Effector memory CD8-positive, alpha-beta T cell (primary cell): ENCODE measurements at regions not wholly inside any gene's neighbourhood (a gene's known extent, or its start where the extent isn't known, plus 50 kb on each side); places are given as distances from the start of the nearest gene placed in this dataset.

Experiments
- ATAC-seq: fragments of 150-1000 bp; cut with Tn5 transposase; replicated peaks from 2 replicates; pipeline ENCODE4 v1.10.0; 2021; ENCODE audit warnings: mild to moderate bottlenecking, moderate library complexity
- DNase-seq, 3 experiments: peaks; one replicate each; pipeline ENCODE4 v3.0.0; 2021
- H3K27ac Mint-ChIP-seq, 2 donors: one replicate each; pipeline ENCODE4 v1.8.0; 2022; ENCODE audit warnings: mild to moderate bottlenecking in 2 of 2, mixed read lengths in 2 of 2, moderate library complexity in 2 of 2
- H3K27me3 Mint-ChIP-seq, 2 donors: one replicate each; pipeline ENCODE4 v1.8.0; 2022; ENCODE audit warnings: mixed read lengths in 2 of 2
- H3K36me3 Mint-ChIP-seq: one replicate; pipeline ENCODE4 v1.8.0; 2022; ENCODE audit warnings: mild to moderate bottlenecking, moderate library complexity, mixed read lengths; ENCODE audit not compliant: insufficient read depth
- H3K4me1 Mint-ChIP-seq, 2 donors: one replicate each; pipeline ENCODE4 v1.8.0; 2022; ENCODE audit warnings: low read depth in 2 of 2, mixed read lengths in 2 of 2
- H3K4me3 Mint-ChIP-seq, 2 donors: one replicate each; pipeline ENCODE4 v1.8.0; 2022; ENCODE audit warnings: mild to moderate bottlenecking in 2 of 2, mixed read lengths in 2 of 2, moderate library complexity in 2 of 2
- H3K9me3 Mint-ChIP-seq, 2 donors: one replicate each; pipeline ENCODE4 v1.8.0; 2022; ENCODE audit warnings: mixed read lengths in 2 of 2

GRCh38 chr12:97359021-97359690 lies 103.4 kb upstream of the RMST start:
- Mint-ChIP-seq H3K9me3 (peaks cover 0 to 2% of the 10 kb centered on the region in 2 donors), H3K4me3 (no peak overlapping the region), H3K4me1 (no peaks in the 10 kb centered on the region), H3K36me3 (no peaks in the 10 kb centered on the region), H3K27ac (no peak overlapping the region), H3K27me3 (peaks cover 0 to 20% of the 10 kb centered on the region in 2 donors)
- DNase-seq (no peak), ATAC-seq (no peak)

- DNase-seq (no peak), ATAC-seq (no peak)
- Mint-ChIP-seq H3K36me3 (no peaks in the 10 kb centered on the region), H3K9me3 (no peaks in the 10 kb centered on the region), H3K4me1 (no peaks in the 10 kb centered on the region), H3K4me3 (no peak overlapping the region), H3K27me3 (peaks cover 9 to 19% of the 10 kb centered on the region in 2 donors), H3K27ac (no peak overlapping the region)
Observed at GRCh38 chr12:97363693-97364092, 98.9 kb upstream of the RMST start.

DNA sequence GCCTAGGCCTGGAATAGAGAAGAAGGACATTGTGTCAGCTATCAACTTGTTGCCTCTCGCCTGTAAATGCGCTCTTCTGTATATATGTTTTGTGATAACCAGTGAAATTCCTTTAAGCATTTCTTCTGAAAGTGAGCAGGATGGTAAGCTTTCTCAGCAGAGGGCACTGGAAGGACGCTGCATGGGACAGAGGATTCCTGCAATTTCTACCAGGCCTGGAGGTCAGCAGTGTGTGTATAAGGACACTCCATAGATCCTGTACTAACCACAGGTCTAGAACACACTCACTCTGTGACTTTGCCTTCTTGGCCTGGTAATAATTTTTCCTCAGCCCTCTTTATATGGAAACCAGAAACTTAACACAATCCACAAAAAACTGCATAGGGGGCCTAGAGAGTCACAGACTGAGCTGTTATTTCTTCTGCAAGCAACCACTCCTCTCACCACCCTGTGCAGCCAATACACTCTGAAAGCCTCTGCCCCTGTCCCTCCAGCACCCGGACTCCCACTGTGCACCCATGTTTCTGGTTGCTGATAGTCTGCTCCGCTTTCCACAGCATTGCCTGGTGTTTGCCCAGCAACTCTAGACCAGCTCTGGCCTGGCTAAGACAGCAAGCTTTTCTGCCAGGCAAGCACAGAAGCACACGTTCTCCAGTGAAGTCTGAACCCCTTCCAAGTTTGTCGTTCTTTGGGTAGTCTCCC lies 94.0 kb upstream of the RMST start:
- H3K4me3 Mint-ChIP-seq, result no peak overlapping the region
- peaks cover 10 to 19% of the 10 kb centered on the region in 2 donors for H3K27me3 Mint-ChIP-seq
- H3K4me1 Mint-ChIP-seq, result no peaks in the 10 kb centered on the region
- ATAC-seq, result no peak
- no peaks in the 10 kb centered on the region for H3K36me3 Mint-ChIP-seq
- no peak overlapping the region for H3K27ac Mint-ChIP-seq
- H3K9me3 Mint-ChIP-seq, result no peaks in the 10 kb centered on the region
- DNase-seq, result no peak

- Mint-ChIP-seq H3K4me1 (no peaks in the 10 kb centered on the region), H3K27ac (no peak overlapping the region), H3K36me3 (no peaks in the 10 kb centered on the region), H3K27me3 (no peaks in the 10 kb centered on the region), H3K9me3 (no peaks in the 10 kb centered on the region), H3K4me3 (no peak overlapping the region)
- ATAC-seq (no peak), DNase-seq (no peak)
Observed at GRCh38 chr12:97375310-97375709, 87.3 kb upstream of the RMST start.

- DNase-seq (no peak), ATAC-seq (no peak)
- H3K4me1 Mint-ChIP-seq, result no peaks in the 10 kb centered on the region
- H3K27ac Mint-ChIP-seq, result no peak overlapping the region
- H3K36me3 Mint-ChIP-seq, result no peaks in the 10 kb centered on the region
- H3K27me3 Mint-ChIP-seq, result no peaks in the 10 kb centered on the region
- H3K9me3 Mint-ChIP-seq, result no peaks in the 10 kb centered on the region
- H3K4me3 Mint-ChIP-seq, result no peak overlapping the region
Observed at GRCh38 chr12:97380440-97380839, 82.2 kb upstream of the RMST start.

DNA sequence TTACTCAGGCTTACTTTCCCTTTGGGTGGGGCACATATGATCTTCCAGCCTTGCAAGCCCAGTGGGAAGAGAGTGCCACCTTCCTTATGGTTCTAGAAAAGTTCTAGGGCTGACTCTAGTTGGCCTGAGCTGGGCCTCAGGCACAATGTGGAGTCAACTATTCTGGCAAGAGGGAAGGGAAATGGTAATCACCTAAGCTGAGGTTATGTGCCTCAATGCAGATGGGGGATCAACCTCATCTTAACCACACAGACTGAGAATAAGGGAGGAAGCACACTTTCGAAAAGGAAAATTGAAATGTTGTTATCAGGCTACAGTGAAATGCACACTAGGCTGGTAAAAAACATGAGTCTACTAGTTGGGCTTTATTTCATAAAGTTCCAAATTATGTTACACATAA lies 77.5 kb upstream of the RMST start:
- H3K36me3 Mint-ChIP-seq, result peaks cover 4% of the 10 kb centered on the region
- DNase-seq, result no peak
- peaks cover 5 to 8% of the 10 kb centered on the region in 2 donors for H3K27me3 Mint-ChIP-seq
- H3K4me3 Mint-ChIP-seq, result no peak overlapping the region
- H3K27ac Mint-ChIP-seq, result no peak overlapping the region
- no peak for ATAC-seq
- H3K9me3 Mint-ChIP-seq, result peaks cover 0 to 3% of the 10 kb centered on the region in 2 donors
- H3K4me1 Mint-ChIP-seq, result no peaks in the 10 kb centered on the region

DNA sequence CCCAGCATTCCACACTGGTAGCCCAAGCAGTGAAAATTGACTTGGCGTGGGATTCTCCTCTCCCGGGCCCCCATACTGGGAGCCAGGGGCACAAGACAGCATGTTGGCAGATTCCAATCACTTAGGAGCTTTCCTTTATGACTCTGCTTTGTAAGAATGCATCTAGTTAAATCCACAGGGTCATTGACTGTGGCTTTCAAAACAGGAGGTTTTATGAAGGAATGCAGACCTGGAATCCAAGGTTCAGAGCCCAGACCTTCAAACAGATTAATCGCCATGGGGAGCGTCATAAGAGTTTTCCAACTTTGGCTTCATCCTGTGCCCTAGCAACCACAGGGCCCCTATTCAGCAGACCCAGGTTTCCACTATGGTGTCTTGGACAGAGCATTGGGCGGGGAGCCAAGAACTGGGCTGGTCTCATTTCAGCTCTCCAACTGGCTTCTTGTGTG lies 76.4 kb upstream of the RMST start:
- peaks cover 0 to 3% of the 10 kb centered on the region in 2 donors for H3K9me3 Mint-ChIP-seq
- H3K4me1 Mint-ChIP-seq, result no peaks in the 10 kb centered on the region
- ATAC-seq, result no peak

GRCh38 chr12:97387844-97388243 lies 74.8 kb upstream of the RMST start:
- ATAC-seq (no peak), DNase-seq (no peak)
- Mint-ChIP-seq H3K4me3 (no peak overlapping the region), H3K9me3 (peaks cover 0 to 3% of the 10 kb centered on the region in 2 donors), H3K4me1 (no peaks in the 10 kb centered on the region), H3K36me3 (peaks cover 4% of the 10 kb centered on the region), H3K27me3 (peaks cover 5 to 8% of the 10 kb centered on the region in 2 donors), H3K27ac (no peak overlapping the region)

More for the DNA sequence above, 76.4 kb upstream of the RMST start:
- no peak for DNase-seq
- H3K36me3 Mint-ChIP-seq, result peaks cover 4% of the 10 kb centered on the region
- H3K27ac Mint-ChIP-seq, result no peak overlapping the region
- H3K27me3 Mint-ChIP-seq, result peaks cover 5 to 8% of the 10 kb centered on the region in 2 donors
- no peak overlapping the region for H3K4me3 Mint-ChIP-seq

DNA sequence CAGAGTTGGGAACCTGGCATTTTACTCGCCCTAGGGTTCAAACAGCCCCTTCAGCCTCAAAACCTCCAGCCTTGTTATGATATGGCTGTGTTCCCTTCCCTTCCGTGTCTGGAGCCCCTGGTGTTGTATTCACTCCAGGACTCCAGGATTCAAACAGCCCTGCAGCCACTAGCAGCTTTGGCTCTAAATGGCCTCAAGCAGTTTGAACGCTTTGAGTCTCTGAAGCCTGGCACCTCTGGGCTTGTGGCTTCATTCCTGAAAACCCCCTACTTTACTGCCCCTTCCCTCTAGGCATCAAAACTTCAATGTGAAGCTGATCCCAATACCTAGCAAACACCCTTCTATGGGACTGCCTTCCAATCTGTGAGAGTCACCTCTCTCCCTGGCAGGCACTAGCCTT lies 67.9 kb upstream of the RMST start:
- H3K27me3 Mint-ChIP-seq, result peaks cover 0 to 8% of the 10 kb centered on the region in 2 donors
- H3K4me1 Mint-ChIP-seq, result no peaks in the 10 kb centered on the region
- H3K36me3 Mint-ChIP-seq, result no peaks in the 10 kb centered on the region
- DNase-seq (no peak), ATAC-seq (no peak)
- no peak overlapping the region for H3K4me3 Mint-ChIP-seq
- no peak overlapping the region for H3K27ac Mint-ChIP-seq
- no peaks in the 10 kb centered on the region for H3K9me3 Mint-ChIP-seq

DNA sequence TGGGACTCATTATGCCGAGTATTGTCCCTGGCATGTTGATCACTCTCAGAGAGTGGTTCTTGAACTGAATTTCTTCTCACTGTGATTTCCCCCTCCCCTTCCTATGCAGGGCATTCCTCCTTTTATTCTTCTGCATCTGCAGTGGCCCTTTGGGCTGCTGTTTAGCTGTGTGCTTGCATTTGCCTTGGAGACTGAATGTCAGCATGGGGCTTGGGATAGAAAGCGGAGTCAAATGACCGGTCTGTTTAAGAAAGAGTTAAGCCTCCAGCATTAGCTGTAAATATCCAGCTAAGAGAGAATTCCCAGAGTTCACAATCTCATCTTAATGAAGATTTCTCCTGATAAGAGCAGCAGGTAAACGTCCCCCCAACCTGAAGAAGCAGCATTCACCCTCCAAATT lies 65.6 kb upstream of the RMST start:
- H3K9me3 Mint-ChIP-seq, result no peaks in the 10 kb centered on the region
- no peaks in the 10 kb centered on the region for H3K36me3 Mint-ChIP-seq
- no peak overlapping the region for H3K27ac Mint-ChIP-seq
- H3K4me3 Mint-ChIP-seq, result no peak overlapping the region
- no peaks in the 10 kb centered on the region for H3K4me1 Mint-ChIP-seq
- ATAC-seq, result no peak
- DNase-seq, result no peak
- peaks cover 0 to 8% of the 10 kb centered on the region in 2 donors for H3K27me3 Mint-ChIP-seq

GRCh38 chr12:97398704-97399103 lies 63.9 kb upstream of the RMST start:
- H3K36me3 Mint-ChIP-seq, result peaks cover 3% of the 10 kb centered on the region
- no peaks in the 10 kb centered on the region for H3K4me1 Mint-ChIP-seq
- DNase-seq, result no peak
- no peaks in the 10 kb centered on the region for H3K9me3 Mint-ChIP-seq
- ATAC-seq, result no peak
- H3K27ac Mint-ChIP-seq, result no peak overlapping the region
- peaks cover 0 to 8% of the 10 kb centered on the region in 2 donors for H3K27me3 Mint-ChIP-seq
- H3K4me3 Mint-ChIP-seq, result no peak overlapping the region

DNA sequence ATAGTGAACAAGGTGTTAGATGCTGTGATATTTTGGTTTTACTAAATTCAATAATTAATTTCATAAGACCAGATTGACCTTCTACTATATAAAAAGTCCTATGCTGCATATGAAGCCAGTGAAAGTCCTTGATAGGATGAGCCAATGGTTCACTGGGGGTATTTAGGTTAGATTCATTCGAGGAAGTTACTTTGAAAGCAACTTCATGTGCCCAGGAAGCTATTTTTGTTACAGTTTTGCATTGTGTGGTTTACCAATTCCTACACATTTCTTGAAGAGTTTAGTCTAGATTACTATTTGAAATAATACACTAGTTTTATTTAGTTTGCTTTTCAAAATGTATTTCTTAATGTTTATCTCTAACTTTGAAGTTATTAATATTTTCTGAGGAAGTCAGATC lies 58.5 kb upstream of the RMST start:
- ATAC-seq (no peak), DNase-seq (no peak)
- Mint-ChIP-seq H3K9me3 (no peaks in the 10 kb centered on the region), H3K4me1 (no peaks in the 10 kb centered on the region), H3K36me3 (peaks cover 3% of the 10 kb centered on the region), H3K27me3 (no peaks in the 10 kb centered on the region), H3K27ac (no peak overlapping the region), H3K4me3 (no peak overlapping the region)

GRCh38 chr12:97404543-97404942 lies 58.1 kb upstream of the RMST start:
- Mint-ChIP-seq H3K4me3 (no peak overlapping the region), H3K4me1 (no peaks in the 10 kb centered on the region), H3K27me3 (no peaks in the 10 kb centered on the region), H3K36me3 (peaks cover 3% of the 10 kb centered on the region), H3K27ac (no peak overlapping the region), H3K9me3 (no peaks in the 10 kb centered on the region)
- ATAC-seq (no peak), DNase-seq (no peak)

DNA sequence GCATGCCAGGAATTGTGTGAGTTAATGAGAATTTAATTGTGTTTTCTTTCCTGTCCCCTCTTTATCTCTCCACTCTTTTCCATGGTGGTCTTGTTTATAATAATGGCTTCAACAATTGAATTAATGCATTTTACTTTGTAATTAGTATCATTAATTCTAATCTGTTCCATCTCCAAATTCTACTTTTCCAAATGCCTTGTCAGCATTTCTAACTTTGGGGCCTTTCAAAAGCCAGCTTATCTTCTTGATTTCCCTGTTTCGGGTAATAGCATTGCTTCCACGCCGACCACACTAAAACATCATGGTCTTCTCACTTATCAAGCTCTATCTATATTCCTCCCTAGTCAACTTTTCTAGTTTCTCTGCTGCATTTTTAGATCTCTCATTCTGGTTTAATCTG lies 54.2 kb upstream of the RMST start:
- no peak for DNase-seq
- H3K27me3 Mint-ChIP-seq, result no peaks in the 10 kb centered on the region
- ATAC-seq, result no peak
- no peaks in the 10 kb centered on the region for H3K4me1 Mint-ChIP-seq
- H3K9me3 Mint-ChIP-seq, result peaks cover 0 to 3% of the 10 kb centered on the region in 2 donors
- no peaks in the 10 kb centered on the region for H3K36me3 Mint-ChIP-seq
- H3K4me3 Mint-ChIP-seq, result no peak overlapping the region
- no peak overlapping the region for H3K27ac Mint-ChIP-seq
